HCT116 (cell line): ENCODE measurements at regions not wholly inside any gene's neighbourhood (a gene's known extent, or its start where the extent isn't known, plus 50 kb on each side); places are given as distances from the start of the nearest gene placed in this dataset.

Source experiments
- ATAC-seq: fragments of 200-7000 bp; cut with Tn5 transposase; 2 replicates; pipeline ENCODE4 v1.9.1; 2020; ENCODE audit warnings: mild to moderate bottlenecking, moderate library complexity
- BruUV-seq: library from RNA; stranded (reverse); fragments of 400-500 nt; replicated peaks from 2 replicates; lab custom pipeline; 2021; lab: Mats Ljungman, UMichigan
- CTCF ChIA-PET: fragments of 300-600 bp; sonication (Branson Sonifier 250); formaldehyde crosslinking; loops from one replicate; lab custom pipeline; 2021; ENCODE audit warnings: antibody characterized with exemption; lab: Charles Lee
- POLR2A ChIA-PET: fragments of 300-600, 350-600 bp; sonication (Branson Sonifier 250); formaldehyde crosslinking; loops from one replicate; lab custom pipeline; 2021; ENCODE audit warnings: antibody characterized with exemption; lab: Charles Lee
- RAD21 ChIA-PET, 2 experiments: fragments of 300-600 bp; sonication (Branson Sonifier 250); formaldehyde crosslinking; loops; one replicate each; lab custom pipeline; 2023; ENCODE audit warnings: low total read pairs in 2 of 2; ENCODE audit not compliant: uncharacterized antibody in 2 of 2, unreplicated experiment in 2 of 2, low non-redundant PET in 1 of 2; lab: Charles Lee
- DNase-seq: peaks from one replicate; pipeline ENCODE4 v3.0.0-alpha.2; 2010; ENCODE audit warnings: low read depth, low spot score
- H2AFZ ChIP-seq: fragments of 200-600 bp; shearing (Covaris generic), sonication (generic); 2 replicates; pipeline ENCODE4 v1.6.1; 2017; ENCODE audit warnings: low read depth, mixed run types, mixed read lengths, antibody characterized with exemption, low read length; ENCODE audit not compliant: poor library complexity, severe bottlenecking
- H3K27ac ChIP-seq: 2 replicates; pipeline ENCODE4 v1.5.1; 2012; ENCODE audit warnings: low read depth, low read length
- H3K27me3 ChIP-seq: fragments of 200-600 bp; sonication (generic); 2 replicates; pipeline ENCODE4 v1.6.1; 2016; ENCODE audit warnings: mixed run types, low read length, mixed read lengths; ENCODE audit not compliant: insufficient read depth
- H3K36me3 ChIP-seq, 2 experiments: fragments of 200-500 bp in 1 of 2; fragments of 200-600 bp in 1 of 2; sonication (Bioruptor generic) in 1 of 2; sonication (generic) in 1 of 2; 2 replicates each; pipeline versions ENCODE4 v1.5.1 to v1.6.1; 2014 to 2016; ENCODE audit warnings: low read length in 2 of 2, inconsistent platforms in 1 of 2, mixed read lengths in 1 of 2, mixed run types in 1 of 2; ENCODE audit not compliant: insufficient read depth in 2 of 2, control insufficient read depth in 1 of 2
- H3K4me1 ChIP-seq, 2 experiments: fragments of 200-600 bp in 1 of 2; sonication (generic) in 1 of 2; 2 replicates each; pipeline versions ENCODE4 v1.5.1 to v1.6.1; 2012 to 2017; ENCODE audit warnings: low read length in 2 of 2, inconsistent platforms in 1 of 2, mild to moderate bottlenecking in 1 of 2, mixed read lengths in 1 of 2, mixed run types in 1 of 2, moderate library complexity in 1 of 2; ENCODE audit not compliant: insufficient read depth in 2 of 2, control insufficient read depth in 1 of 2
- H3K4me2 ChIP-seq: fragments of 200-600 bp; sonication (generic); 2 replicates; pipeline ENCODE4 v1.6.1; 2017; ENCODE audit warnings: mixed run types, low read length, mixed read lengths
- H3K4me3 ChIP-seq, 2 experiments: fragments of 200-600 bp in 1 of 2; sonication (generic) in 1 of 2; replicated peaks in 1 of 2; 2 replicates each; pipeline ENCODE4 v1.5.1; 2011 to 2016; ENCODE audit warnings: low read length in 2 of 2, control low read depth in 1 of 2, low read depth in 1 of 2, mild to moderate bottlenecking in 1 of 2, mixed read lengths in 1 of 2, mixed run types in 1 of 2
- H3K79me2 ChIP-seq: fragments of 200-600 bp; sonication (generic); 2 replicates; pipeline ENCODE4 v1.6.1; 2017; ENCODE audit warnings: mild to moderate bottlenecking, mixed run types, low read length, moderate library complexity, mixed read lengths; ENCODE audit not compliant: insufficient read depth
- H3K9ac ChIP-seq: fragments of 200-600 bp; sonication (generic); 2 replicates; pipeline ENCODE4 v1.6.1; 2016; ENCODE audit warnings: low read length, mixed read lengths
- H3K9me2 ChIP-seq: fragments of 200-600 bp; sonication (generic), shearing (Covaris generic); 2 replicates; pipeline ENCODE4 v1.6.1; 2017; ENCODE audit warnings: mixed run types, mild to moderate bottlenecking, moderate library complexity; ENCODE audit not compliant: insufficient read depth
- H3K9me3 ChIP-seq, 2 experiments: fragments of 200-500 bp in 1 of 2; fragments of 200-600 bp in 1 of 2; sonication (Bioruptor generic) in 1 of 2; sonication (generic) in 1 of 2; 2 replicates each; pipeline ENCODE4 v1.6.1; 2014 to 2017; ENCODE audit warnings: low read length in 2 of 2, mixed read lengths in 2 of 2, inconsistent platforms in 1 of 2, low read depth in 1 of 2, mild to moderate bottlenecking in 1 of 2, mixed run types in 1 of 2, moderate library complexity in 1 of 2; ENCODE audit not compliant: control insufficient read depth in 1 of 2, insufficient read depth in 1 of 2
- H4K20me1 ChIP-seq: fragments of 200-600 bp; sonication (generic), shearing (Covaris generic); 2 replicates; pipeline ENCODE4 v1.6.1; 2017; ENCODE audit warnings: mixed run types, mild to moderate bottlenecking, moderate library complexity; ENCODE audit not compliant: insufficient read depth
- CBX3 ChIP-seq: IDR thresholded peaks from 2 replicates; pipeline ENCODE4 v1.6.1; 2012; ENCODE audit warnings: low read depth
- CEBPB ChIP-seq: IDR thresholded peaks from 2 replicates; pipeline ENCODE4 v1.6.1; 2012; ENCODE audit warnings: low read depth
- EGR1 ChIP-seq: IDR thresholded peaks from 2 replicates; pipeline ENCODE4 v1.6.1; 2012; ENCODE audit warnings: low read depth
- ELF1 ChIP-seq: IDR thresholded peaks from 2 replicates; pipeline ENCODE4 v1.6.1; 2012; ENCODE audit warnings: low read depth, borderline replicate concordance
- EZH2phosphoT487 ChIP-seq: fragments of 200-600 bp; IDR thresholded peaks from 2 replicates; pipeline ENCODE4 v1.6.1; 2018; ENCODE audit warnings: antibody characterized with exemption, borderline replicate concordance
- FOSL1 ChIP-seq: IDR thresholded peaks from 2 replicates; pipeline ENCODE4 v1.6.1; 2012; ENCODE audit warnings: low read depth
- POLR2A ChIP-seq: IDR thresholded peaks from 2 replicates; pipeline ENCODE4 v1.7.0; 2011; ENCODE audit warnings: borderline replicate concordance; ENCODE audit not compliant: insufficient read depth, insufficient read length; ENCODE audit errors: extremely low read depth
- RAD21 ChIP-seq: IDR thresholded peaks from 2 replicates; pipeline ENCODE4 v1.6.1; 2012; ENCODE audit warnings: low read depth, mild to moderate bottlenecking
- SIN3A ChIP-seq: IDR thresholded peaks from 2 replicates; pipeline ENCODE4 v1.6.1; 2012; ENCODE audit warnings: low read depth
- SP1 ChIP-seq: IDR thresholded peaks from 2 replicates; pipeline ENCODE4 v1.6.1; 2012; ENCODE audit warnings: low read depth
- SRF ChIP-seq: IDR thresholded peaks from 2 replicates; pipeline ENCODE4 v1.6.1; 2012; ENCODE audit warnings: low read depth
- TCF7L2 ChIP-seq: IDR thresholded peaks from 2 replicates; pipeline ENCODE4 v1.7.0; 2011; ENCODE audit warnings: borderline replicate concordance, inconsistent platforms; ENCODE audit not compliant: insufficient read depth, insufficient read length; ENCODE audit errors: extremely low read depth
- YY1 ChIP-seq: IDR thresholded peaks from 2 replicates; pipeline ENCODE4 v1.6.1; 2011; ENCODE audit warnings: low read length, low read depth, moderate library complexity, mild to moderate bottlenecking; ENCODE audit not compliant: insufficient replicate concordance; ENCODE audit errors: extremely low read depth
- ZFX ChIP-seq: fragments of 450-650 bp; IDR thresholded peaks from 2 replicates; pipeline ENCODE4 v1.6.1; 2017
- ZNF274 ChIP-seq: fragments of 200-500 bp; sonication (Bioruptor generic); IDR thresholded peaks from 2 replicates; pipeline ENCODE4 v1.6.1; 2014; ENCODE audit warnings: mild to moderate bottlenecking, low read depth, low read length, inconsistent platforms
- intact Hi-C: fragments of 100-400 bp; cut with micrococcal nuclease; formaldehyde crosslinking; loops from 2 replicates; pipeline ENCODE4 v1.10.0; 2022
- TF ChIP-seq, protein P1 (sequence below), 3 experiments: fragments of 200-600 bp in 1 of 3; sonication (generic) in 1 of 3; IDR thresholded peaks in 2 of 3; conservative IDR thresholded peaks in 1 of 3; 2 replicates each; pipeline ENCODE4 v1.5.1; 2012 to 2017; ENCODE audit warnings: low read depth in 2 of 3, low read length in 2 of 3, antibody characterized with exemption in 1 of 3, borderline replicate concordance in 1 of 3, control low read depth in 1 of 3, mild to moderate bottlenecking in 1 of 3, mixed read lengths in 1 of 3, mixed run types in 1 of 3, moderate library complexity in 1 of 3; ENCODE audit not compliant: insufficient read depth in 1 of 3
- TF ChIP-seq, protein P2 (sequence below): IDR thresholded peaks from 2 replicates; pipeline ENCODE4 v1.6.1; 2012; ENCODE audit warnings: low read depth
- TF ChIP-seq, protein P3 (sequence below): IDR thresholded peaks from 2 replicates; pipeline ENCODE4 v1.6.1; 2012
- TF ChIP-seq, protein P4 (sequence below): IDR thresholded peaks from 2 replicates; pipeline ENCODE4 v1.6.1; 2011; ENCODE audit warnings: mild to moderate bottlenecking, low read length, moderate library complexity; ENCODE audit not compliant: insufficient replicate concordance; ENCODE audit errors: extremely low read depth

DNA sequence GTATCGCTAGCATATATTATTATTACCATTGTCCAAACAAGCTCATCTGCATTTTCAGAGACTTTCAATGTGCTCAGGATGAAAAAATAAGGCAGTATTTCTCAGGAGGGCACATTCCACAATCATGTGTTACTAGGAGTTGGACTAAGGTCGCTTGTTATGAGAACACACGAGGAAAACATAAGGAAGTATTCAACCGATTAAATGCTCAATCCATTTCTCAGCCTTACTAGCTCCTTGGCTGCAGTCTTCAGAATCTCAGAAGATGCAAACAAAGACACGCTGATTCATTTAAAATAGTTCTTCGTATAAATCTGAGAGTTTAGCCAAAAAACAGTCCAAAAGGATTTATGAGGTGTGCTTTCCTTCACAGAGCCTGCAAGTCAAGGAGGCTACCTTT is 82.0 kb upstream of the JAK1 start:
- ChIA-PET RAD21 (no interaction called here), POLR2A (no interaction called here), CTCF (no interaction called here)
- Histone ChIP-seq H3K4me1 (no peaks in the 10 kb centered on the region), H3K4me3 (no peak overlapping the region), H3K27me3 (no peaks in the 10 kb centered on the region), H3K27ac (no peak overlapping the region), H3K79me2 (no peaks in the 10 kb centered on the region), H2AFZ (no peak overlapping the region), H3K36me3 (no peaks in the 10 kb centered on the region), H3K4me2 (no peak overlapping the region), H3K9me3 (no peaks in the 10 kb centered on the region), H3K9me2 (no peaks in the 10 kb centered on the region), H4K20me1 (no peaks in the 10 kb centered on the region), H3K9ac (no peak overlapping the region)
- ATAC-seq (no peak), DNase-seq (no peak)
- intact Hi-C loops = no loop called here
- no TSS peak for BruUV-seq
- TF ChIP-seq SP1 (no peak), ZNF274 (no peak), SIN3A (no peak), SRF (no peak), POLR2A (no peak), ZFX (no peak), YY1 (no peak), FOSL1 (no peak), TCF7L2 (no peak), CEBPB (no peak), RAD21 (no peak), CBX3 (no peak), EZH2phosphoT487 (no peak), EGR1 (no peak), ELF1 (no peak)
- TF ChIP-seq, protein P1, sequence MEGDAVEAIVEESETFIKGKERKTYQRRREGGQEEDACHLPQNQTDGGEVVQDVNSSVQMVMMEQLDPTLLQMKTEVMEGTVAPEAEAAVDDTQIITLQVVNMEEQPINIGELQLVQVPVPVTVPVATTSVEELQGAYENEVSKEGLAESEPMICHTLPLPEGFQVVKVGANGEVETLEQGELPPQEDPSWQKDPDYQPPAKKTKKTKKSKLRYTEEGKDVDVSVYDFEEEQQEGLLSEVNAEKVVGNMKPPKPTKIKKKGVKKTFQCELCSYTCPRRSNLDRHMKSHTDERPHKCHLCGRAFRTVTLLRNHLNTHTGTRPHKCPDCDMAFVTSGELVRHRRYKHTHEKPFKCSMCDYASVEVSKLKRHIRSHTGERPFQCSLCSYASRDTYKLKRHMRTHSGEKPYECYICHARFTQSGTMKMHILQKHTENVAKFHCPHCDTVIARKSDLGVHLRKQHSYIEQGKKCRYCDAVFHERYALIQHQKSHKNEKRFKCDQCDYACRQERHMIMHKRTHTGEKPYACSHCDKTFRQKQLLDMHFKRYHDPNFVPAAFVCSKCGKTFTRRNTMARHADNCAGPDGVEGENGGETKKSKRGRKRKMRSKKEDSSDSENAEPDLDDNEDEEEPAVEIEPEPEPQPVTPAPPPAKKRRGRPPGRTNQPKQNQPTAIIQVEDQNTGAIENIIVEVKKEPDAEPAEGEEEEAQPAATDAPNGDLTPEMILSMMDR (IDR thresholded peaks at IDR 0.05 in 2 of 3, conservative IDR thresholded peaks at IDR 0.05 in 1 of 3; ENCODE audit: borderline replicate concordance in 1 of 3, insufficient read depth in 1 of 3, low read depth in 2 of 3, low read length in 2 of 3) = no peak
- TF ChIP-seq, protein P2, sequence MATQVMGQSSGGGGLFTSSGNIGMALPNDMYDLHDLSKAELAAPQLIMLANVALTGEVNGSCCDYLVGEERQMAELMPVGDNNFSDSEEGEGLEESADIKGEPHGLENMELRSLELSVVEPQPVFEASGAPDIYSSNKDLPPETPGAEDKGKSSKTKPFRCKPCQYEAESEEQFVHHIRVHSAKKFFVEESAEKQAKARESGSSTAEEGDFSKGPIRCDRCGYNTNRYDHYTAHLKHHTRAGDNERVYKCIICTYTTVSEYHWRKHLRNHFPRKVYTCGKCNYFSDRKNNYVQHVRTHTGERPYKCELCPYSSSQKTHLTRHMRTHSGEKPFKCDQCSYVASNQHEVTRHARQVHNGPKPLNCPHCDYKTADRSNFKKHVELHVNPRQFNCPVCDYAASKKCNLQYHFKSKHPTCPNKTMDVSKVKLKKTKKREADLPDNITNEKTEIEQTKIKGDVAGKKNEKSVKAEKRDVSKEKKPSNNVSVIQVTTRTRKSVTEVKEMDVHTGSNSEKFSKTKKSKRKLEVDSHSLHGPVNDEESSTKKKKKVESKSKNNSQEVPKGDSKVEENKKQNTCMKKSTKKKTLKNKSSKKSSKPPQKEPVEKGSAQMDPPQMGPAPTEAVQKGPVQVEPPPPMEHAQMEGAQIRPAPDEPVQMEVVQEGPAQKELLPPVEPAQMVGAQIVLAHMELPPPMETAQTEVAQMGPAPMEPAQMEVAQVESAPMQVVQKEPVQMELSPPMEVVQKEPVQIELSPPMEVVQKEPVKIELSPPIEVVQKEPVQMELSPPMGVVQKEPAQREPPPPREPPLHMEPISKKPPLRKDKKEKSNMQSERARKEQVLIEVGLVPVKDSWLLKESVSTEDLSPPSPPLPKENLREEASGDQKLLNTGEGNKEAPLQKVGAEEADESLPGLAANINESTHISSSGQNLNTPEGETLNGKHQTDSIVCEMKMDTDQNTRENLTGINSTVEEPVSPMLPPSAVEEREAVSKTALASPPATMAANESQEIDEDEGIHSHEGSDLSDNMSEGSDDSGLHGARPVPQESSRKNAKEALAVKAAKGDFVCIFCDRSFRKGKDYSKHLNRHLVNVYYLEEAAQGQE = no peak
- TF ChIP-seq, protein P3, sequence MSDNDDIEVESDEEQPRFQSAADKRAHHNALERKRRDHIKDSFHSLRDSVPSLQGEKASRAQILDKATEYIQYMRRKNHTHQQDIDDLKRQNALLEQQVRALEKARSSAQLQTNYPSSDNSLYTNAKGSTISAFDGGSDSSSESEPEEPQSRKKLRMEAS = no peak
- TF ChIP-seq, protein P4, sequence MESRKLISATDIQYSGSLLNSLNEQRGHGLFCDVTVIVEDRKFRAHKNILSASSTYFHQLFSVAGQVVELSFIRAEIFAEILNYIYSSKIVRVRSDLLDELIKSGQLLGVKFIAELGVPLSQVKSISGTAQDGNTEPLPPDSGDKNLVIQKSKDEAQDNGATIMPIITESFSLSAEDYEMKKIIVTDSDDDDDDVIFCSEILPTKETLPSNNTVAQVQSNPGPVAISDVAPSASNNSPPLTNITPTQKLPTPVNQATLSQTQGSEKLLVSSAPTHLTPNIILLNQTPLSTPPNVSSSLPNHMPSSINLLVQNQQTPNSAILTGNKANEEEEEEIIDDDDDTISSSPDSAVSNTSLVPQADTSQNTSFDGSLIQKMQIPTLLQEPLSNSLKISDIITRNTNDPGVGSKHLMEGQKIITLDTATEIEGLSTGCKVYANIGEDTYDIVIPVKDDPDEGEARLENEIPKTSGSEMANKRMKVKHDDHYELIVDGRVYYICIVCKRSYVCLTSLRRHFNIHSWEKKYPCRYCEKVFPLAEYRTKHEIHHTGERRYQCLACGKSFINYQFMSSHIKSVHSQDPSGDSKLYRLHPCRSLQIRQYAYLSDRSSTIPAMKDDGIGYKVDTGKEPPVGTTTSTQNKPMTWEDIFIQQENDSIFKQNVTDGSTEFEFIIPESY = no peak
